C4-2B (cell line): ENCODE measurements at regions not wholly inside any gene's neighbourhood (a gene's known extent, or its start where the extent isn't known, plus 50 kb on each side); places are given as distances from the start of the nearest gene placed in this dataset.

Source experiments
- ZFX ChIP-seq: fragments of 450-650 bp; IDR thresholded peaks from 2 replicates; pipeline ENCODE4 v1.6.1; 2017
- TF ChIP-seq, protein P1 (sequence below): fragments of 450-650 bp; conservative IDR thresholded peaks from 2 replicates; pipeline ENCODE4 v1.5.1; 2017; ENCODE audit warnings: mild to moderate bottlenecking

- TF ChIP-seq, protein P1, sequence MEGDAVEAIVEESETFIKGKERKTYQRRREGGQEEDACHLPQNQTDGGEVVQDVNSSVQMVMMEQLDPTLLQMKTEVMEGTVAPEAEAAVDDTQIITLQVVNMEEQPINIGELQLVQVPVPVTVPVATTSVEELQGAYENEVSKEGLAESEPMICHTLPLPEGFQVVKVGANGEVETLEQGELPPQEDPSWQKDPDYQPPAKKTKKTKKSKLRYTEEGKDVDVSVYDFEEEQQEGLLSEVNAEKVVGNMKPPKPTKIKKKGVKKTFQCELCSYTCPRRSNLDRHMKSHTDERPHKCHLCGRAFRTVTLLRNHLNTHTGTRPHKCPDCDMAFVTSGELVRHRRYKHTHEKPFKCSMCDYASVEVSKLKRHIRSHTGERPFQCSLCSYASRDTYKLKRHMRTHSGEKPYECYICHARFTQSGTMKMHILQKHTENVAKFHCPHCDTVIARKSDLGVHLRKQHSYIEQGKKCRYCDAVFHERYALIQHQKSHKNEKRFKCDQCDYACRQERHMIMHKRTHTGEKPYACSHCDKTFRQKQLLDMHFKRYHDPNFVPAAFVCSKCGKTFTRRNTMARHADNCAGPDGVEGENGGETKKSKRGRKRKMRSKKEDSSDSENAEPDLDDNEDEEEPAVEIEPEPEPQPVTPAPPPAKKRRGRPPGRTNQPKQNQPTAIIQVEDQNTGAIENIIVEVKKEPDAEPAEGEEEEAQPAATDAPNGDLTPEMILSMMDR = no peak
- TF ChIP-seq ZFX = no peak
These were observed 308.4 kb upstream of the MYT1L start for GRCh38 chr2:2639251-2640139.
